ENCODE measurements at regions not wholly inside any gene's neighbourhood (a gene's known extent, or its start where the extent isn't known, plus 50 kb on each side); places are given as distances from the start of the nearest gene placed in this dataset.

GRCh38 chrX:133159205-133159604 is 58.9 kb downstream of the TFDP3 start:
- TF ChIP-seq EP300 (IDR thresholded peaks at IDR 0.05), result no peak
- TF ChIP-seq, protein P1, sequence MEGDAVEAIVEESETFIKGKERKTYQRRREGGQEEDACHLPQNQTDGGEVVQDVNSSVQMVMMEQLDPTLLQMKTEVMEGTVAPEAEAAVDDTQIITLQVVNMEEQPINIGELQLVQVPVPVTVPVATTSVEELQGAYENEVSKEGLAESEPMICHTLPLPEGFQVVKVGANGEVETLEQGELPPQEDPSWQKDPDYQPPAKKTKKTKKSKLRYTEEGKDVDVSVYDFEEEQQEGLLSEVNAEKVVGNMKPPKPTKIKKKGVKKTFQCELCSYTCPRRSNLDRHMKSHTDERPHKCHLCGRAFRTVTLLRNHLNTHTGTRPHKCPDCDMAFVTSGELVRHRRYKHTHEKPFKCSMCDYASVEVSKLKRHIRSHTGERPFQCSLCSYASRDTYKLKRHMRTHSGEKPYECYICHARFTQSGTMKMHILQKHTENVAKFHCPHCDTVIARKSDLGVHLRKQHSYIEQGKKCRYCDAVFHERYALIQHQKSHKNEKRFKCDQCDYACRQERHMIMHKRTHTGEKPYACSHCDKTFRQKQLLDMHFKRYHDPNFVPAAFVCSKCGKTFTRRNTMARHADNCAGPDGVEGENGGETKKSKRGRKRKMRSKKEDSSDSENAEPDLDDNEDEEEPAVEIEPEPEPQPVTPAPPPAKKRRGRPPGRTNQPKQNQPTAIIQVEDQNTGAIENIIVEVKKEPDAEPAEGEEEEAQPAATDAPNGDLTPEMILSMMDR (IDR thresholded peaks at IDR 0.05), result no peak

All from stomach (tissue), 4 donors.